Transverse colon (tissue), 4 donors: ENCODE measurements at regions not wholly inside any gene's neighbourhood (a gene's known extent, or its start where the extent isn't known, plus 50 kb on each side); places are given as distances from the start of the nearest gene placed in this dataset.

Experiments
- DNase-seq: peaks from one replicate; pipeline ENCODE4 v3.0.0-alpha.2; 2019
- H3K27ac ChIP-seq, 4 donors: fragments of 200-600 bp; sonication (generic); 2 replicates each; pipeline ENCODE4 v1.5.1; 2016 to 2018; ENCODE audit warnings: inconsistent platforms in 4 of 4
- H3K27me3 ChIP-seq: fragments of 200-600 bp; sonication (generic); 2 replicates; pipeline ENCODE4 v1.5.1; 2017; ENCODE audit warnings: inconsistent platforms
- H3K36me3 ChIP-seq, 4 donors: fragments of 200-600 bp; sonication (generic); 2 replicates each; pipeline ENCODE4 v1.5.1; 2017 to 2019; ENCODE audit warnings: inconsistent platforms in 4 of 4
- H3K4me1 ChIP-seq, 4 donors: fragments of 200-600 bp; sonication (generic); 2 replicates each; pipeline ENCODE4 v1.5.1; 2017 to 2020; ENCODE audit warnings: inconsistent platforms in 4 of 4
- H3K4me3 ChIP-seq, 4 donors: fragments of 200-600 bp; sonication (generic); 1 replicate in 1 of 4; 2 replicates in 3 of 4; pipeline versions ENCODE4 v1.5.1 to v1.6.1; 2017 to 2019; ENCODE audit warnings: inconsistent platforms in 4 of 4
- H3K9me3 ChIP-seq, 2 donors: fragments of 200-600 bp; sonication (generic); 2 replicates each; pipeline ENCODE4 v1.5.1; 2017 to 2019; ENCODE audit warnings: inconsistent platforms in 2 of 2
- CTCF ChIP-seq, 5 experiments: fragments of 200-600 bp in 3 of 5; fragments of 450-650 bp in 2 of 5; sonication (generic) in 3 of 5; IDR thresholded peaks; 1 replicate in 2 of 5; 2 replicates in 3 of 5; pipeline ENCODE4 v1.5.1; 2016 to 2017; ENCODE audit warnings: antibody characterized with exemption in 5 of 5, inconsistent platforms in 3 of 5, mild to moderate bottlenecking in 2 of 5, moderate library complexity in 1 of 5
- EP300 ChIP-seq: sonication (generic); formaldehyde crosslinking; IDR thresholded peaks from one replicate; pipeline ENCODE4 v1.6.1; 2017; ENCODE audit warnings: antibody characterized with exemption, low read depth
- POLR2A ChIP-seq: fragments of 450-650 bp; IDR thresholded peaks from one replicate; pipeline ENCODE4 v1.6.1; 2016; ENCODE audit warnings: antibody characterized with exemption, mild to moderate bottlenecking, moderate library complexity
- POLR2AphosphoS5 ChIP-seq, 3 donors: sonication (generic); formaldehyde crosslinking; IDR thresholded peaks; one replicate each; pipeline ENCODE4 v1.6.1; 2016; ENCODE audit warnings: antibody characterized with exemption in 3 of 3
- WGBS, 2 donors: methylation state at CpG; one replicate each; pipeline ENCODE4 v1.1.5; 2018; ENCODE audit warnings: low coverage in 1 of 2; 5-methylcytosine and 5-hydroxymethylcytosine counted together
- in situ Hi-C, 4 donors: fragments of 200-750 bp; cut with MboI; loops; one replicate each; pipeline versions ENCODE4 v1.15.0 to v1.15.1; 2017; ENCODE audit warnings: low sequenced_read_pairs in 3 of 4, low pct_ligation_motif_present in 1 of 4, low pct_unique_long_range_greater_than_20kb in 1 of 4
- intact Hi-C: fragments of 100-400 bp; cut with DNase I; formaldehyde crosslinking; loops from one replicate; pipeline ENCODE4 v1.15.1; 2023; ENCODE audit warnings: low total_unique reads

GRCh38 chr5:79864364-79864763 is 126.7 kb downstream of the MTX3 start:
- Histone ChIP-seq H3K27me3 (no peaks in the 10 kb centered on the region), H3K27ac (no peak overlapping the region), H3K36me3 (no peaks in the 10 kb centered on the region), H3K4me1 (no peaks in the 10 kb centered on the region), H3K9me3 (no peaks in the 10 kb centered on the region), H3K4me3 (no peak overlapping the region)
- intact Hi-C loops = no loop called here
- WGBS, 2 donors = 27 to 74% methylated on average over 4 of the region's 4 CpGs
- in situ Hi-C loops = no loop called here
- TF ChIP-seq EP300 (no peak), POLR2A (no peak), POLR2AphosphoS5 (IDR thresholded peaks at IDR 0.05) (no peak), CTCF (IDR thresholded peaks at IDR 0.05) (no peak)
- no peak for DNase-seq

- in situ Hi-C loops (loop anchor here in 2 of 4 donors (5.0 to 10.0 kb wide), 2 partner anchors 295 to 297 kb away; no protein-coding TSS in a partner anchor), intact Hi-C loops (loop anchor here (5.0 to 10.0 kb wide), 2 partner anchors 97 to 165 kb away; no protein-coding TSS in a partner anchor)
Measured at GRCh38 chr5:79859588-79859987, 131.5 kb downstream of the MTX3 start.

GRCh38 chr5:79858410-79858723 is 132.7 kb downstream of the MTX3 start:
- WGBS, 2 donors = 79 to 80% methylated on average over 2 of the region's 2 CpGs
- in situ Hi-C loops = loop anchor here in 2 of 4 donors (5.0 to 10.0 kb wide), 2 partner anchors 294 to 296 kb away; no protein-coding TSS in a partner anchor
- intact Hi-C loops = loop anchor here (5.0 to 10.0 kb wide), 2 partner anchors 96 to 164 kb away; no protein-coding TSS in a partner anchor

More at GRCh38 chr5:79859588-79859987, 131.5 kb downstream of the MTX3 start:
- H3K36me3 ChIP-seq = no peaks in the 10 kb centered on the region
- peak overlapping the region in 2 of 4 donors; percentile 19 to 25 for H3K27ac ChIP-seq
- 32 to 42% methylated on average over 5 of the region's 5 CpGs for WGBS, 2 donors
- no peaks in the 10 kb centered on the region for H3K9me3 ChIP-seq
- H3K4me3 ChIP-seq = no peak overlapping the region
- no peaks in the 10 kb centered on the region for H3K4me1 ChIP-seq
- no peak for TF ChIP-seq POLR2A
- no peak for TF ChIP-seq POLR2AphosphoS5 (IDR thresholded peaks at IDR 0.05)
- no peak for TF ChIP-seq CTCF (IDR thresholded peaks at IDR 0.05)
- TF ChIP-seq EP300 = no peak
- H3K27me3 ChIP-seq = peaks cover 5% of the 10 kb centered on the region
- DNase-seq = no peak

GRCh38 chr5:79857714-79858409 is 133.2 kb downstream of the MTX3 start:
- Histone ChIP-seq H3K4me3 (no peak overlapping the region), H3K9me3 (no peaks in the 10 kb centered on the region), H3K27me3 (peaks cover 5% of the 10 kb centered on the region), H3K27ac (no peak overlapping the region), H3K36me3 (no peaks in the 10 kb centered on the region), H3K4me1 (no peaks in the 10 kb centered on the region)
- WGBS, 2 donors = 41 to 70% methylated on average over 5 to 9 of the region's 9 CpGs
- DNase-seq = peak; percentile 77
- intact Hi-C loops = loop anchor here (2.0 to 10.0 kb wide), 3 partner anchors 61 to 163 kb away; no protein-coding TSS in a partner anchor
- in situ Hi-C loops = loop anchor here in 2 of 4 donors (5.0 to 10.0 kb wide), 2 partner anchors 293 to 296 kb away; no protein-coding TSS in a partner anchor
- TF ChIP-seq EP300 = no peak
- peak; percentile 86 to 97 (median 91) for TF ChIP-seq CTCF (IDR thresholded peaks at IDR 0.05)
- TF ChIP-seq POLR2A = no peak
- no peak for TF ChIP-seq POLR2AphosphoS5 (IDR thresholded peaks at IDR 0.05)

More at GRCh38 chr5:79858410-79858723, 132.7 kb downstream of the MTX3 start:
- no peaks in the 10 kb centered on the region for H3K36me3 ChIP-seq
- H3K27ac ChIP-seq = no peak overlapping the region
- peaks cover 5% of the 10 kb centered on the region for H3K27me3 ChIP-seq
- no peak overlapping the region for H3K4me3 ChIP-seq
- no peaks in the 10 kb centered on the region for H3K9me3 ChIP-seq
- no peak for DNase-seq
- TF ChIP-seq EP300 (no peak), CTCF (IDR thresholded peaks at IDR 0.05) (no peak)
- no peaks in the 10 kb centered on the region for H3K4me1 ChIP-seq
